ENCODE measurements at regions not wholly inside any gene's neighbourhood (a gene's known extent, or its start where the extent isn't known, plus 50 kb on each side); places are given as distances from the start of the nearest gene placed in this dataset.

GRCh38 chrX:109312757-109313156 is 169.1 kb downstream of the GUCY2F start:
- no peak for DNase-seq (ENCODE audit: low spot score)
- Histone ChIP-seq H3K4me1 (ENCODE audit: insufficient read depth, low read length, poor library complexity, severe bottlenecking) (no peaks in the 10 kb centered on the region), H3K9me3 (ENCODE audit: low read depth, low read length, poor library complexity, severe bottlenecking) (no peaks in the 10 kb centered on the region), H3K36me3 (ENCODE audit: insufficient read depth, low read length, poor library complexity, severe bottlenecking) (no peaks in the 10 kb centered on the region), H3K4me3 (ENCODE audit: low read depth, low read length, poor library complexity, severe bottlenecking) (no peak overlapping the region), H3K27ac (ENCODE audit: low read depth, low read length, poor library complexity, severe bottlenecking) (no peak overlapping the region), H3K27me3 (replicated peaks; ENCODE audit: insufficient read depth, low read depth, low read length, poor library complexity) (no peaks in the 10 kb centered on the region)
- ChIA-PET POLR2A (ENCODE audit: low non-redundant PET) (no interaction called here), CTCF (no interaction called here)
- TF ChIP-seq CTCF (conservative IDR thresholded peaks at IDR 0.05; ENCODE audit: low read depth, low read length), result no peak
- no peak for TF ChIP-seq EZH2 (IDR thresholded peaks at IDR 0.05; ENCODE audit: borderline replicate concordance, low read depth, low read length, poor library complexity, severe bottlenecking)
- intact Hi-C loops (cut with micrococcal nuclease; ENCODE audit: unreplicated experiment), result no loop called here
- BruUV-seq (replicated peaks), result no TSS peak

GRCh38 chrX:109310031-109310430 is 171.9 kb downstream of the GUCY2F start:
- Histone ChIP-seq H3K4me1 (ENCODE audit: insufficient read depth, low read length, poor library complexity, severe bottlenecking) (no peaks in the 10 kb centered on the region), H3K27ac (ENCODE audit: low read depth, low read length, poor library complexity, severe bottlenecking) (no peak overlapping the region), H3K9me3 (ENCODE audit: low read depth, low read length, poor library complexity, severe bottlenecking) (no peaks in the 10 kb centered on the region), H3K4me3 (ENCODE audit: low read depth, low read length, poor library complexity, severe bottlenecking) (no peak overlapping the region), H3K36me3 (ENCODE audit: insufficient read depth, low read length, poor library complexity, severe bottlenecking) (no peaks in the 10 kb centered on the region), H3K27me3 (replicated peaks; ENCODE audit: insufficient read depth, low read depth, low read length, poor library complexity) (no peaks in the 10 kb centered on the region)
- no peak for TF ChIP-seq CTCF (conservative IDR thresholded peaks at IDR 0.05; ENCODE audit: low read depth, low read length)
- no peak for TF ChIP-seq EZH2 (IDR thresholded peaks at IDR 0.05; ENCODE audit: borderline replicate concordance, low read depth, low read length, poor library complexity, severe bottlenecking)
- CTCF ChIA-PET, result no interaction called here
- intact Hi-C loops (cut with micrococcal nuclease; ENCODE audit: unreplicated experiment), result no loop called here
- no TSS peak for BruUV-seq (replicated peaks)
- DNase-seq (ENCODE audit: low spot score), result no peak
- POLR2A ChIA-PET (ENCODE audit: low non-redundant PET), result no interaction called here

GRCh38 chrX:109301177-109301576 is 180.7 kb downstream of the GUCY2F start:
- no peaks in the 10 kb centered on the region for H3K4me1 ChIP-seq (ENCODE audit: insufficient read depth, low read length, poor library complexity, severe bottlenecking)
- no peak for DNase-seq (ENCODE audit: low spot score)
- H3K27ac ChIP-seq (ENCODE audit: low read depth, low read length, poor library complexity, severe bottlenecking), result no peak overlapping the region
- H3K36me3 ChIP-seq (ENCODE audit: insufficient read depth, low read length, poor library complexity, severe bottlenecking), result no peaks in the 10 kb centered on the region
- TF ChIP-seq CTCF (conservative IDR thresholded peaks at IDR 0.05; ENCODE audit: low read depth, low read length) (no peak), EZH2 (IDR thresholded peaks at IDR 0.05; ENCODE audit: borderline replicate concordance, low read depth, low read length, poor library complexity, severe bottlenecking) (no peak)
- H3K9me3 ChIP-seq (ENCODE audit: low read depth, low read length, poor library complexity, severe bottlenecking), result no peaks in the 10 kb centered on the region
- no peak overlapping the region for H3K4me3 ChIP-seq (ENCODE audit: low read depth, low read length, poor library complexity, severe bottlenecking)
- intact Hi-C loops (cut with micrococcal nuclease; ENCODE audit: unreplicated experiment), result no loop called here
- H3K27me3 ChIP-seq (replicated peaks; ENCODE audit: insufficient read depth, low read depth, low read length, poor library complexity), result no peaks in the 10 kb centered on the region
- CTCF ChIA-PET, result no interaction called here
- BruUV-seq (replicated peaks), result no TSS peak
- POLR2A ChIA-PET (ENCODE audit: low non-redundant PET), result no interaction called here
